ENCODE measurements at regions not wholly inside any gene's neighbourhood (a gene's known extent, or its start where the extent isn't known, plus 50 kb on each side); places are given as distances from the start of the nearest gene placed in this dataset.
A peak's percentile ranks its signal among the peaks of the same experiment; 100 is the strongest.

GRCh38 chr16:7025616-7026190, 306.9 kb upstream of the RBFOX1 start:
- Histone ChIP-seq H3K36me3 (ENCODE audit: insufficient read depth, low read length) (no peaks in the 10 kb centered on the region), H3K4me1 (ENCODE audit: insufficient read depth, low read length, poor library complexity, severe bottlenecking) (no peaks in the 10 kb centered on the region), H3K79me2 (ENCODE audit: insufficient read depth, low read depth, low read length) (no peaks in the 10 kb centered on the region), H4K20me1 (ENCODE audit: insufficient read depth, low read length) (no peaks in the 10 kb centered on the region), H3K4me3 (ENCODE audit: low read depth, low read length, poor library complexity, severe bottlenecking) (no peak overlapping the region), H3K9me3 (ENCODE audit: low read length) (no peaks in the 10 kb centered on the region), H3K4me2 (ENCODE audit: low read length) (no peak overlapping the region), H3K9me2 (ENCODE audit: insufficient read depth, low read length) (no peaks in the 10 kb centered on the region), H3K27ac (ENCODE audit: low read depth, low read length, poor library complexity, severe bottlenecking) (no peak overlapping the region), H2AFZ (ENCODE audit: low read length) (no peak overlapping the region)
- ChIA-PET CTCF (ENCODE audit: unreplicated experiment) (interaction anchor here (0.6 kb wide), 1 partner anchor 779 kb away, joined by 5 read pairs; no protein-coding TSS in a partner anchor), POLR2A (no interaction called here)
- DNase-seq (ENCODE audit: low spot score) = peak; percentile 57
- no TSS peak for BruUV-seq (replicated peaks)
- intact Hi-C loops (cut with micrococcal nuclease; ENCODE audit: unreplicated experiment) = no loop called here
- peak; percentile 83 for TF ChIP-seq CTCF (conservative IDR thresholded peaks at IDR 0.05; ENCODE audit: low read length)
- TF ChIP-seq EZH2phosphoT487 (IDR thresholded peaks at IDR 0.05; ENCODE audit: borderline replicate concordance, low read depth, low read length) = no peak

- H3K9me3 ChIP-seq (ENCODE audit: low read length) = no peaks in the 10 kb centered on the region
- no peak overlapping the region for H3K4me3 ChIP-seq (ENCODE audit: low read depth, low read length, poor library complexity, severe bottlenecking)
- no peaks in the 10 kb centered on the region for H3K36me3 ChIP-seq (ENCODE audit: insufficient read depth, low read length)
- H3K27ac ChIP-seq (ENCODE audit: low read depth, low read length, poor library complexity, severe bottlenecking) = no peak overlapping the region
- DNase-seq (ENCODE audit: low spot score) = no peak
- H3K79me2 ChIP-seq (ENCODE audit: insufficient read depth, low read depth, low read length) = no peaks in the 10 kb centered on the region
- TF ChIP-seq CTCF (conservative IDR thresholded peaks at IDR 0.05; ENCODE audit: low read length) (no peak), EZH2phosphoT487 (IDR thresholded peaks at IDR 0.05; ENCODE audit: borderline replicate concordance, low read depth, low read length) (no peak)
- BruUV-seq (replicated peaks) = no TSS peak
- no peak overlapping the region for H2AFZ ChIP-seq (ENCODE audit: low read length)
- H4K20me1 ChIP-seq (ENCODE audit: insufficient read depth, low read length) = no peaks in the 10 kb centered on the region
- no peak overlapping the region for H3K4me2 ChIP-seq (ENCODE audit: low read length)
- no peaks in the 10 kb centered on the region for H3K4me1 ChIP-seq (ENCODE audit: insufficient read depth, low read length, poor library complexity, severe bottlenecking)
- CTCF ChIA-PET (ENCODE audit: unreplicated experiment) = no interaction called here
- POLR2A ChIA-PET = no interaction called here
- intact Hi-C loops (cut with micrococcal nuclease; ENCODE audit: unreplicated experiment) = no loop called here
- H3K9me2 ChIP-seq (ENCODE audit: insufficient read depth, low read length) = no peaks in the 10 kb centered on the region
These were observed 310.9 kb upstream of the RBFOX1 start for GRCh38 chr16:7021653-7022275.

- DNase-seq (ENCODE audit: low spot score) = no peak
- Histone ChIP-seq H2AFZ (ENCODE audit: low read length) (no peak overlapping the region), H3K4me2 (ENCODE audit: low read length) (no peak overlapping the region), H3K9me3 (ENCODE audit: low read length) (no peaks in the 10 kb centered on the region), H3K9me2 (ENCODE audit: insufficient read depth, low read length) (no peaks in the 10 kb centered on the region), H4K20me1 (ENCODE audit: insufficient read depth, low read length) (no peaks in the 10 kb centered on the region), H3K79me2 (ENCODE audit: insufficient read depth, low read depth, low read length) (no peaks in the 10 kb centered on the region), H3K4me1 (ENCODE audit: insufficient read depth, low read length, poor library complexity, severe bottlenecking) (no peaks in the 10 kb centered on the region), H3K36me3 (ENCODE audit: insufficient read depth, low read length) (no peaks in the 10 kb centered on the region), H3K4me3 (ENCODE audit: low read depth, low read length, poor library complexity, severe bottlenecking) (no peak overlapping the region), H3K27ac (ENCODE audit: low read depth, low read length, poor library complexity, severe bottlenecking) (no peak overlapping the region)
- ChIA-PET CTCF (ENCODE audit: unreplicated experiment) (no interaction called here), POLR2A (no interaction called here)
- no TSS peak for BruUV-seq (replicated peaks)
- TF ChIP-seq EZH2phosphoT487 (IDR thresholded peaks at IDR 0.05; ENCODE audit: borderline replicate concordance, low read depth, low read length) (no peak), CTCF (conservative IDR thresholded peaks at IDR 0.05; ENCODE audit: low read length) (no peak)
- intact Hi-C loops (cut with micrococcal nuclease; ENCODE audit: unreplicated experiment) = no loop called here
These were observed 315.5 kb upstream of the RBFOX1 start for GRCh38 chr16:7017006-7017662.
